HG03521 (cell line): ENCODE measurements at regions not wholly inside any gene's neighbourhood (a gene's known extent, or its start where the extent isn't known, plus 50 kb on each side); places are given as distances from the start of the nearest gene placed in this dataset.

Experiments
- ATAC-seq: cut with Tn5 transposase; IDR thresholded peaks from one replicate; pipeline ENCODE4 v1.9.1; 2021; ENCODE audit warnings: mild to moderate bottlenecking, moderate library complexity; ENCODE audit not compliant: unreplicated experiment

DNA sequence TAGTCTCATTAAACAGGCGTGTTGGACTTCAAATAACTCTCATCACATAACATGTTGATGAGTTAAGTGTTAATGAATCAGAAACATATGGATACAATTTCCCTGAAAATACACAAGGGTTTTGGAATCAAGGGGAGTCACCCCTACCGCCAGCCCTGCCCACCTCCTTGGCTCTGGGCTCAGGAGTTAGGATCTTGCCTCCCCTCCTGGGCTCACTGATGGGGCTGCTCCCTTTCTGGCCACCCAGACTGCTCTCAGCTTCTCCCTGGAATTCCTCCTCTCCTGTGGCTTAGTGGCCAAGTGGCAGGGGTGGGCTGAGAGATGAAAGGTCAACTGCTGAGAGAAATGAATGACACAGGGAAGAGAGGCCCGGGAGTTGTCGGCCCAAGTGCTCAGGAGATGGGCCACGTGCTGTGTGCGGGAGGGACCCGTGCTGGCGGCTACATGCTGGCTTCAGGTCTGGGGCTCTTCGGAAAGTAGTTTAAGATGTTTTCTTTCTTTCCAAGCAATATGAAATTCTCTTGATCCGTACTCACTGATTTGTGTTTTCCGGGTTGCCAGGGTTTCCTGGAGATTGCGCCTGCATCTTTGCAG lies 55.8 kb upstream of the TNP1 start:
- no peak for ATAC-seq

DNA sequence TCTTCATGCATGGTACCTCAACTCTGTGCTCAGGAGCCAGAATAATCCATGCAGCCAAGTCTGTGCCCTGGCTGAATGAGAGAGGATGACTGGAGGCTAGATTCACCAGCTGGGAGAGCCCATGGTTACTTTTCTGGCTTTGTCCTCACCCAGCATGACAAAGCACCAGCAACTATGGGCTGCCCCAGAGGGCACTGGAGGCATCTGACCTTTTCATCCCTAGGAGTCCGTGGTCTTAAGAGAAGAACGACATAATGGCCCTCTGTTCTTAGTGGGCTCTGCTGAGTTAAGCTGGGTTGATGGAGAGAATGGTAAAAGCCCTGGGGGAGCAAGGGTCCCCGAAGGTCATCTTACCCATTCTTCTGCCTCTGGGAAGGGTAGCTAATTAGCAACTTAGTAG lies 54.6 kb upstream of the TNP1 start:
- ATAC-seq: no peak

- ATAC-seq: no peak
Observed at GRCh38 chr2:216911886-216912285, 52.0 kb upstream of the TNP1 start.

GRCh38 chr2:216911008-216911407 lies 51.1 kb upstream of the TNP1 start:
- no peak for ATAC-seq

- ATAC-seq: no peak
Observed at GRCh38 chr2:216909541-216910210, 49.8 kb upstream of the TNP1 start.
